ENCODE measurements at regions not wholly inside any gene's neighbourhood (a gene's known extent, or its start where the extent isn't known, plus 50 kb on each side); places are given as distances from the start of the nearest gene placed in this dataset.

DNA sequence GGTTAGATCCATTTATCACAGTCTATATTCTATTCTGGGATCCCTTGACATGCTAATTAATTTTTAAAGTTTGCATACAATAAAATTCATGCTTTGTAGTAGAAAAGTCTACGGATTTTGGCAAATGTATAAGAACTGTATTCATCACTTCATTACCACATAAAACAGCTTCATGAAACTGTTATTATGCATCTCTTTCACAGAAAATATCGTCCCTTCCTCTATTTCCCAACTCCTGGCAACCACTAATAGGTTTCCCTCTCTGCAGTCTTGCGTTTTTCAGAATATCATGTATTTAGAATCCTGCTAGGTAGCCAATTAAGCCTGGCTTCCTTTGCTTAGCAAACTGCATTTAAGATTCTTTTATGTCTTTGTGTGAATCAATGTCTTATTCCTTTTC, 441.3 kb upstream of the RGS17 start:
- H3K27ac ChIP-seq = no peak overlapping the region
- TF ChIP-seq POLR2AphosphoS5 (IDR thresholded peaks at IDR 0.05) = no peak
- TF ChIP-seq, protein P1, sequence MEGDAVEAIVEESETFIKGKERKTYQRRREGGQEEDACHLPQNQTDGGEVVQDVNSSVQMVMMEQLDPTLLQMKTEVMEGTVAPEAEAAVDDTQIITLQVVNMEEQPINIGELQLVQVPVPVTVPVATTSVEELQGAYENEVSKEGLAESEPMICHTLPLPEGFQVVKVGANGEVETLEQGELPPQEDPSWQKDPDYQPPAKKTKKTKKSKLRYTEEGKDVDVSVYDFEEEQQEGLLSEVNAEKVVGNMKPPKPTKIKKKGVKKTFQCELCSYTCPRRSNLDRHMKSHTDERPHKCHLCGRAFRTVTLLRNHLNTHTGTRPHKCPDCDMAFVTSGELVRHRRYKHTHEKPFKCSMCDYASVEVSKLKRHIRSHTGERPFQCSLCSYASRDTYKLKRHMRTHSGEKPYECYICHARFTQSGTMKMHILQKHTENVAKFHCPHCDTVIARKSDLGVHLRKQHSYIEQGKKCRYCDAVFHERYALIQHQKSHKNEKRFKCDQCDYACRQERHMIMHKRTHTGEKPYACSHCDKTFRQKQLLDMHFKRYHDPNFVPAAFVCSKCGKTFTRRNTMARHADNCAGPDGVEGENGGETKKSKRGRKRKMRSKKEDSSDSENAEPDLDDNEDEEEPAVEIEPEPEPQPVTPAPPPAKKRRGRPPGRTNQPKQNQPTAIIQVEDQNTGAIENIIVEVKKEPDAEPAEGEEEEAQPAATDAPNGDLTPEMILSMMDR (IDR thresholded peaks at IDR 0.05 in 8 of 11, conservative IDR thresholded peaks at IDR 0.05 in 3 of 11) = no peak
- no peak for TF ChIP-seq POLR2A (IDR thresholded peaks at IDR 0.05)
- WGBS, 5 donors = 68 to 82% (median 78%) methylated on average over 3 of the region's 3 CpGs

DNA sequence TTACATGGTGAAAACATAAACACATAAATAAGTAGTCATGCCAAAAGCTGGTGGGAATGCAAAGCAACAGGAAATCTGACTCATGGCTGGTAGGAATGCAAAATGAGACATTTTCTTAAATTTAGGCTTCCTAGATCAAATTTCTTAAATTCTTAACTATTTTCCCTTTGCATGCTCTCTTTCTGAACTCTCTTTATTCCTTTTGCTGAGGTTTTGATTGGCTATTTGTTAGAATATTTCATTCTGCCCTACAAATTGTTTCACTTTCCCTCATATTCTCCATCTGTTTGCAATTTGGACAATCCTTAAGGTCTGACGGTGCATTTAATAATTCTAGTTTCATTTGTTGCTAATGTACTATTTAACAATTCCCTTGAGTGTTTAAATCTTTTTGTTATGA, 437.5 kb upstream of the RGS17 start:
- TF ChIP-seq POLR2AphosphoS5 (IDR thresholded peaks at IDR 0.05) (no peak), POLR2A (IDR thresholded peaks at IDR 0.05) (no peak)
- TF ChIP-seq, protein P1 (IDR thresholded peaks at IDR 0.05 in 8 of 11, conservative IDR thresholded peaks at IDR 0.05 in 3 of 11) = no peak
- Histone ChIP-seq H3K36me3 (no peaks in the 10 kb centered on the region), H3K4me1 (peaks cover 0 to 4% (median 0%) of the 10 kb centered on the region in 6 donors), H3K4me3 (no peak overlapping the region), H3K9me3 (no peaks in the 10 kb centered on the region), H3K27me3 (replicated peaks in 1 of 7) (no peaks in the 10 kb centered on the region), H3K27ac (no peak overlapping the region)
- intact Hi-C loops (cut with DNase I; ENCODE audit: low total_unique reads) = no loop called here
- 69 to 88% (median 78%) methylated on average over 1 of the region's 1 CpG for WGBS, 5 donors
- no peak for DNase-seq

More for the DNA sequence above, 441.3 kb upstream of the RGS17 start:
- Histone ChIP-seq H3K4me1 (no peaks in the 10 kb centered on the region), H3K27me3 (replicated peaks in 1 of 7) (no peaks in the 10 kb centered on the region), H3K36me3 (no peaks in the 10 kb centered on the region), H3K4me3 (no peak overlapping the region), H3K9me3 (no peaks in the 10 kb centered on the region)
- no peak for DNase-seq
- intact Hi-C loops (cut with DNase I; ENCODE audit: low total_unique reads) = no loop called here

DNA sequence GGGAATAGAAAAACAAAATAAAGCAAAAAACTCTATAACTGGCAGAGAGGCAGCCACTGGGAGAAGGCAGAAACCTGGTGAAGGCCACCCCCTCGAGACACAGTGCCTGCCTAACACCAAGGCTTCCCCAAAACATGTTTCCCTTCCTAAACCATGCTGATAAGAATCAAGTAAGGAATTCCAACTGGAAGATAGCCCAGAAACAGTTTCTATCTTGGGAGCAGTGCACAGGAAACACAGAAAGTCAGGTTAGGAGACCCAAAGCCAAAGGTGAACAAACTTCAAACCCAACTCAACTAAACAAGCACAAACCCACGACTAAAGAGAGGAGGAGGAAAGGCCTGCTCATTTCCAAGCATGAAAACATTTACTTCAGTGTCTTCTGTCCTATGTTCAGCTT, 433.7 kb upstream of the RGS17 start:
- peaks cover 0 to 4% (median 0%) of the 10 kb centered on the region in 6 donors for H3K4me1 ChIP-seq
- no peak overlapping the region for H3K4me3 ChIP-seq
- H3K27ac ChIP-seq = no peak overlapping the region
- WGBS, 5 donors = 25 to 50% (median 31%) methylated on average over 2 of the region's 2 CpGs
- intact Hi-C loops (cut with DNase I; ENCODE audit: low total_unique reads) = no loop called here
- H3K36me3 ChIP-seq = no peaks in the 10 kb centered on the region
- H3K9me3 ChIP-seq = no peaks in the 10 kb centered on the region
- no peak for DNase-seq
- TF ChIP-seq POLR2AphosphoS5 (IDR thresholded peaks at IDR 0.05) = no peak
- H3K27me3 ChIP-seq (replicated peaks in 1 of 7) = no peaks in the 10 kb centered on the region

DNA sequence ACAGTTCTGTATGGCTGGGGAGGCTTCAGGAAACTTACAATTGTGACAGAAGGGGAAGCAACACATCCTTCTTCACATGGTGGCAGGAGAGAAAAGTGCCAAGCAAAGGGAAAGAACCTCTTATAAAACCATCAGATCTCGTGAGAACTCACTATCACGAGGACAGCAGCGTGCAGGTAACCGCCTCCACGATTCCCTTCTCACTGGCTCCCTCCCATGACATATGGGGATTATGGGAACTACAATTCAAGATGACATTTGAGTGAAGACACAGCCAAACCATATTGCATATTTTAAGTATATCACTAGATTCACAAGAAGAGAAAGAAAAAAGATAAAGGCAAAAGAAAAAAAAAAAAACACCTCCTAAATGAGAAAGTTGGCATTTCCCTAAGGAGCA, 431.9 kb upstream of the RGS17 start:
- 85 to 87% (median 86%) methylated on average over 5 of the region's 5 CpGs for WGBS, 5 donors
- H3K4me3 ChIP-seq = no peak overlapping the region
- H3K36me3 ChIP-seq = no peaks in the 10 kb centered on the region
- H3K27me3 ChIP-seq (replicated peaks in 1 of 7) = no peaks in the 10 kb centered on the region
- intact Hi-C loops (cut with DNase I; ENCODE audit: low total_unique reads) = no loop called here
- H3K27ac ChIP-seq = no peak overlapping the region
- peaks cover 0 to 4% (median 0%) of the 10 kb centered on the region in 6 donors for H3K4me1 ChIP-seq
- TF ChIP-seq, protein P1 (IDR thresholded peaks at IDR 0.05 in 8 of 11, conservative IDR thresholded peaks at IDR 0.05 in 3 of 11) = no peak
- TF ChIP-seq POLR2AphosphoS5 (IDR thresholded peaks at IDR 0.05) = no peak
- no peak for TF ChIP-seq POLR2A (IDR thresholded peaks at IDR 0.05)
- H3K9me3 ChIP-seq = no peaks in the 10 kb centered on the region
- DNase-seq = no peak

DNA sequence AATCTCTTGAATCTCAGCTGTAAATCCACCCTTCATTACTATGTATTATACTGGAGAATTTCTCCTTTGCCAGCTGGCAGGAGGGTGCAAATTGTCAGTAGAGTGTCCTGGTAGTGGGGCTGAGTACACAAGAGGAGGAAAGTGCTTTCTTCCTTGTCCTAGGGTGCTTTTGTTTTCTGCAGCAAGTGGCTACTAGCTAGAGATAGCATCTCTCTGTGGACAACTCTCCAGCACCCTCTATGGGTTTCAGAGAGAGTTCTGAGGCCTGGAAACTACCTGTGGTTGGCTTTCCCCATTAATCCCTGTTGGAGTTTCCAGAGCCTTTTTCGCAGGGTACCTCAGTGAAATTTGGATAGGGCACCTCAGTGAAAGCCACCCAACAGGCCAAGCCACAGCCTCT, 422.5 kb upstream of the RGS17 start:
- TF ChIP-seq POLR2A (IDR thresholded peaks at IDR 0.05) (no peak), POLR2AphosphoS5 (IDR thresholded peaks at IDR 0.05) (no peak)
- TF ChIP-seq, protein P1 (IDR thresholded peaks at IDR 0.05 in 8 of 11, conservative IDR thresholded peaks at IDR 0.05 in 3 of 11) = no peak
- no peaks in the 10 kb centered on the region for H3K4me1 ChIP-seq
- H3K36me3 ChIP-seq = no peaks in the 10 kb centered on the region
- H3K9me3 ChIP-seq = no peaks in the 10 kb centered on the region
- H3K4me3 ChIP-seq = no peak overlapping the region
- H3K27me3 ChIP-seq (replicated peaks in 1 of 7) = no peaks in the 10 kb centered on the region
- no peak for DNase-seq
- WGBS, 5 donors = 69 to 93% (median 84%) methylated on average over 1 of the region's 1 CpG
- H3K27ac ChIP-seq = no peak overlapping the region
- intact Hi-C loops (cut with DNase I; ENCODE audit: low total_unique reads) = no loop called here
